ENCODE measurements at regions not wholly inside any gene's neighbourhood (a gene's known extent, or its start where the extent isn't known, plus 50 kb on each side); places are given as distances from the start of the nearest gene placed in this dataset.
A peak's percentile ranks its signal among the peaks of the same experiment; 100 is the strongest.

DNA sequence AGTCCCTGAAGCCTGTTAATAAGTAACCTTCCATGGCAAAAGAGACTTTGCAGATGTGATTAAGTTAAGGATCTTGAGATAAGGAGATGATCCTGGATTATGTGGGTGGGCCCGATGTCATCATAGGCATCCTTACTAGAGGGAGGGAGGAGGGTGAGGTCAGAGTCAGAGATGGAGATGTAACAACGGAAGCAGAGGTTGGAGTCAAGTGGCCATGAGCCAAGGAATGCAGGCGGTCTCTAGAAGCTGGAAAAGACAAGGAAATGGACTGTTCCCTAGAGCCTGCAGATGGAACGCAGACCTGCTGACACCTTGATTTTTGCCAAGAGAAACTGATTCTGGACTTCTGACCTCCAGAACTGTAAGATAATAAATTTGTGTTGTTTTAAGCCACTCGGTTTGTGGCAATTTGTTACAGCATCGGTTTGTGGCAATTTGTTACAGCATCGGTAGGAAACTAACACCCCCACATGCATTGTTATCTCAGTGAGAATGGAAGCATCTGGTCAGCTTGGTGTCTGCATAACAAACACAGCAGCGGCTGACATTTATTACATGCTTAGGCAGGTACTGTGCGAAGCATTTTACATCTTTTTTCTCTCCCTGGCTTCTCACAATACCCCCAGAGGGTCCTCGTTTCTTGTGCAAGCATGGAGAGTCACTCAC lies 55.6 kb downstream of the CLDN34 start:
- no peak for TF ChIP-seq MIER3 (CRISPR knock-in tag; IDR thresholded peaks at IDR 0.05; ENCODE audit: borderline replicate concordance)
- TF ChIP-seq ZC3H4 (CRISPR knock-in tag; IDR thresholded peaks at IDR 0.05; ENCODE audit: borderline replicate concordance), result no peak
- no peak for TF ChIP-seq POLR2AphosphoS5 (IDR thresholded peaks at IDR 0.05; ENCODE audit: low read depth, low read length)
- TF ChIP-seq, protein P1, sequence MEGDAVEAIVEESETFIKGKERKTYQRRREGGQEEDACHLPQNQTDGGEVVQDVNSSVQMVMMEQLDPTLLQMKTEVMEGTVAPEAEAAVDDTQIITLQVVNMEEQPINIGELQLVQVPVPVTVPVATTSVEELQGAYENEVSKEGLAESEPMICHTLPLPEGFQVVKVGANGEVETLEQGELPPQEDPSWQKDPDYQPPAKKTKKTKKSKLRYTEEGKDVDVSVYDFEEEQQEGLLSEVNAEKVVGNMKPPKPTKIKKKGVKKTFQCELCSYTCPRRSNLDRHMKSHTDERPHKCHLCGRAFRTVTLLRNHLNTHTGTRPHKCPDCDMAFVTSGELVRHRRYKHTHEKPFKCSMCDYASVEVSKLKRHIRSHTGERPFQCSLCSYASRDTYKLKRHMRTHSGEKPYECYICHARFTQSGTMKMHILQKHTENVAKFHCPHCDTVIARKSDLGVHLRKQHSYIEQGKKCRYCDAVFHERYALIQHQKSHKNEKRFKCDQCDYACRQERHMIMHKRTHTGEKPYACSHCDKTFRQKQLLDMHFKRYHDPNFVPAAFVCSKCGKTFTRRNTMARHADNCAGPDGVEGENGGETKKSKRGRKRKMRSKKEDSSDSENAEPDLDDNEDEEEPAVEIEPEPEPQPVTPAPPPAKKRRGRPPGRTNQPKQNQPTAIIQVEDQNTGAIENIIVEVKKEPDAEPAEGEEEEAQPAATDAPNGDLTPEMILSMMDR (CRISPR knock-in tag; IDR thresholded peaks at IDR 0.05), result no peak
- TF ChIP-seq ZNF674 (CRISPR knock-in tag; IDR thresholded peaks at IDR 0.05; ENCODE audit: low read depth), result no peak
- 0 out of 4 replicates have a peak, but pooled peaks of 1 of the 2 experiments have one; percentile 14 for TF ChIP-seq EP300 (IDR thresholded peaks at IDR 0.05; ENCODE audit: low read depth in 2 of 2, low read length in 2 of 2)
- TF ChIP-seq EP300 (CRISPR knock-in tag; IDR thresholded peaks at IDR 0.05; ENCODE audit: borderline replicate concordance), result no peak
- no peak for TF ChIP-seq NR2F6 (IDR thresholded peaks at IDR 0.05)
- TF ChIP-seq NR2F6 (CRISPR knock-in tag; IDR thresholded peaks at IDR 0.05), result no peak
- TF ChIP-seq MBNL3 (CRISPR knock-in tag; conservative IDR thresholded peaks at IDR 0.05), result no peak
- TF ChIP-seq ZFP36 (IDR thresholded peaks at IDR 0.05; ENCODE audit: borderline replicate concordance, low read depth, low read length, partially characterized antibody), result no peak
- TF ChIP-seq HNRNPH1 (optimal IDR thresholded peaks at IDR 0.05; ENCODE audit: low read depth, low read length), result no peak
- TF ChIP-seq SOX6 (IDR thresholded peaks at IDR 0.05), result no peak
- TF ChIP-seq SOX6 (CRISPR knock-in tag; IDR thresholded peaks at IDR 0.05), result no peak
